ENCODE measurements at regions not wholly inside any gene's neighbourhood (a gene's known extent, or its start where the extent isn't known, plus 50 kb on each side); places are given as distances from the start of the nearest gene placed in this dataset.

DNA sequence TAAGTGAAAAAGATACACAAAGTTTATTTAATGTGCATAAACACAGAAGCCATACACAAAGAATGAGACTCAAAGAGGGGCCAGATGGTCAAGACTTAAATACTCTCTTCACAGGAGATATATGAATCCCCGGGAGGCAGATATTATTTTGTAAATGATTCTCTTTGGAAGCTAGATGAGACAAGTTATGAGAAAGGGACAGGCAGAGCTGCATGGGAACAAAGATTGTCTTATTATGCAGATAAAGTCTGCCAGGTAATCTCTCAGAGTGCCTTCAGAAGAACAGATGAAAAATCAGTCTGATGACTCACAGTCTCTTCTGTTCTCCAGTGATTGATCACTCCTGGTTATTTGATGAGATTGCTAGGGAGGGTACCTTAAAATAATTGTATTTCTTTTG lies 89.0 kb downstream of the NAF1 start:
- 100% methylated on average over 1 of the region's 1 CpG; no CpG with 5 or more reads in 1 of the 2 experiments for WGBS, 2 experiments (ENCODE audit: insufficient coverage in 2 of 2)
- H3K36me3 ChIP-seq (ENCODE audit: control insufficient read depth, insufficient read depth, low read length): no peaks in the 10 kb centered on the region
- H3K4me3 ChIP-seq (ENCODE audit: extremely low read depth, insufficient read depth, low read length, poor library complexity, severe bottlenecking): no peak overlapping the region
- H3K9me3 ChIP-seq (ENCODE audit: control insufficient read depth, low read length): no peaks in the 10 kb centered on the region
- H3K4me1 ChIP-seq (ENCODE audit: control insufficient read depth, insufficient read depth, low read length, poor library complexity, severe bottlenecking): no peaks in the 10 kb centered on the region
- H3K27ac ChIP-seq (ENCODE audit: low read depth, low read length, severe bottlenecking): no peak overlapping the region

DNA sequence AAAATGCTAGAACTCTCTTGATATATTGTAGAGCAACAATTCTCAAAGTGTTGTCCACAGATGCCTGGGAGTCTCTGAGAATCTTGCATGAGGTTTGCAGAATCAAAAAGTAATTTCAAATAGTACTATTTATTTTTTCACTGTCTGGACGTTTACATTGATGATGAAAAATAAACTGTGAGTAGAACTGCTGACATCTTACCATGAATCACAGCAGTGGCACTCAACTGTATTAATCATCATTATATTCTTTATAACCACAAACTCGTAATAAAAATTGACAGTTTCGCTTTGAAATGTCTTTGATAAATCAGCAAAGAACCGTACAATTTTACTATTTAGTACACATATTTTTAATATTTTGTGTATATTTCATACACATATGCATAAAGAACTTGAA lies 94.5 kb downstream of the NAF1 start:
- Histone ChIP-seq H3K36me3 (ENCODE audit: control insufficient read depth, insufficient read depth, low read length) (no peaks in the 10 kb centered on the region), H3K9me3 (ENCODE audit: control insufficient read depth, low read length) (no peaks in the 10 kb centered on the region), H3K4me3 (ENCODE audit: extremely low read depth, insufficient read depth, low read length, poor library complexity, severe bottlenecking) (no peak overlapping the region), H3K27ac (ENCODE audit: low read depth, low read length, severe bottlenecking) (no peak overlapping the region), H3K4me1 (ENCODE audit: control insufficient read depth, insufficient read depth, low read length, poor library complexity, severe bottlenecking) (no peaks in the 10 kb centered on the region)
- WGBS, 2 experiments (ENCODE audit: insufficient coverage in 2 of 2): 93% methylated on average over 2 of the region's 4 CpGs; no CpG with 5 or more reads in 1 of the 2 experiments

DNA sequence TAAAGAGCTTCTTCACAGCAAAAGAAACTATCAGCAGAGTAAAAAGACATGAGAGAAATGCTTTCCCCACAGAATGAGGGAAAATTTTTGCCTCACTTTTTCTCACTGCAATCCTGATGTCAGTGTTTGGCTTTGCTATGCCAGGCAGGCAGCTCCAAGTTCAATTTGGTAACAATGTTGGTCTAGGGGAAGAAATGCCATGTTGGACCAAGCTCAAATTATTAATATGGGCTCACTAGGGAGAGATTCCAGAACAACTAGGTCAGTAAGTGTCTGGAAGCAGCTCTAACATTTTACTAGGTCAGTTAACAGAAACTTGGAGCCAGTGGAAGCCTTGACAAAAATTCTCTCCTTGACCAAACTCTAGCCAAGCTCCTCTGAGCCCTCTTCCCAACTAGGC lies 95.4 kb downstream of the NAF1 start:
- Histone ChIP-seq H3K9me3 (ENCODE audit: control insufficient read depth, low read length) (no peaks in the 10 kb centered on the region), H3K36me3 (ENCODE audit: control insufficient read depth, insufficient read depth, low read length) (no peaks in the 10 kb centered on the region), H3K4me3 (ENCODE audit: extremely low read depth, insufficient read depth, low read length, poor library complexity, severe bottlenecking) (no peak overlapping the region), H3K27ac (ENCODE audit: low read depth, low read length, severe bottlenecking) (no peak overlapping the region), H3K4me1 (ENCODE audit: control insufficient read depth, insufficient read depth, low read length, poor library complexity, severe bottlenecking) (no peaks in the 10 kb centered on the region)

DNA sequence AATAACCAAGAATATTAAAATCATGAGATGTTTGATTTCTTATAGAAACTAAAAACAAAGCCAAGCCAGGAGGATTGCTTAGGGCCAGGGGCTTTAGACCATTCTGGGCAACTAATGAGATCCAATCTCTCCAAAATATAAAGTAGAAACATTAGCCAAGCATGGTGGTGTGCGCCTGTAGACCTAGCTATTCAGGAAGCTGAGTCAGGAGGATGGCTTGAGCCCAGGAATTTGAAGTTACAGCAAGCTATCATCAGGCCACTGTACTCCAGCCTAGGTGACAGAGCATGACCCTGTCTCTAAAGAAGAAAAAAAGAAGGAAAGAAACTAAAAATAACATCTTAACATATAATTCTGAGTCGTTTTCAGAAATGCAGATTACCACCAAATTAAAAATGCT lies 96.7 kb downstream of the NAF1 start:
- H3K4me1 ChIP-seq (ENCODE audit: control insufficient read depth, insufficient read depth, low read length, poor library complexity, severe bottlenecking): no peaks in the 10 kb centered on the region

DNA sequence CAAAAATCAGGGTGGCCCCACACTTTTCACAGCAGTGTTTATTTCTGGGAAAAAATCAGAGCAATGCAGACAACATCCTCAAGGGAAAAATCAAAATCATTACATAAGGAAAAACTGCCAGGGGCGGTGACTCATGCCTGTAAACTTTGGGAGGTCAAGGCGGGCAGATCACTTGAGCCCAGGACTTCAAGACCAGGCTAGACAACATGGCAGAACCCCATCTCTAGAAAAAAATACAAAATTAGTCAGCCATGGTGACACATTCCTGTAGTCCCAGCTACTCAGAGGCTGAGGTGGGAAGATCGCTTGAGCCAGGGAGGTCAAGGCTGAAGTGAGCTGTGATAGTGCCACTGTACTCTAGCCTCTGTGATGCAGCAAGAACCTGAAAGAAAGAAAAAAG lies 102.8 kb downstream of the NAF1 start:
- H3K36me3 ChIP-seq (ENCODE audit: control insufficient read depth, insufficient read depth, low read length): no peaks in the 10 kb centered on the region
- 100% methylated on average over 1 to 3 of the region's 3 CpGs for WGBS, 2 experiments (ENCODE audit: insufficient coverage in 2 of 2)
- H3K9me3 ChIP-seq (ENCODE audit: control insufficient read depth, low read length): no peaks in the 10 kb centered on the region
- H3K4me1 ChIP-seq (ENCODE audit: control insufficient read depth, insufficient read depth, low read length, poor library complexity, severe bottlenecking): no peaks in the 10 kb centered on the region
- H3K27ac ChIP-seq (ENCODE audit: low read depth, low read length, severe bottlenecking): no peak overlapping the region
- H3K4me3 ChIP-seq (ENCODE audit: extremely low read depth, insufficient read depth, low read length, poor library complexity, severe bottlenecking): no peak overlapping the region

More for the DNA sequence above, 96.7 kb downstream of the NAF1 start:
- no peak overlapping the region for H3K27ac ChIP-seq (ENCODE audit: low read depth, low read length, severe bottlenecking)
- 86% methylated on average over 1 of the region's 2 CpGs; no CpG with 5 or more reads in 1 of the 2 experiments for WGBS, 2 experiments (ENCODE audit: insufficient coverage in 2 of 2)
- H3K4me3 ChIP-seq (ENCODE audit: extremely low read depth, insufficient read depth, low read length, poor library complexity, severe bottlenecking): no peak overlapping the region
- H3K36me3 ChIP-seq (ENCODE audit: control insufficient read depth, insufficient read depth, low read length): no peaks in the 10 kb centered on the region
- H3K9me3 ChIP-seq (ENCODE audit: control insufficient read depth, low read length): no peaks in the 10 kb centered on the region

DNA sequence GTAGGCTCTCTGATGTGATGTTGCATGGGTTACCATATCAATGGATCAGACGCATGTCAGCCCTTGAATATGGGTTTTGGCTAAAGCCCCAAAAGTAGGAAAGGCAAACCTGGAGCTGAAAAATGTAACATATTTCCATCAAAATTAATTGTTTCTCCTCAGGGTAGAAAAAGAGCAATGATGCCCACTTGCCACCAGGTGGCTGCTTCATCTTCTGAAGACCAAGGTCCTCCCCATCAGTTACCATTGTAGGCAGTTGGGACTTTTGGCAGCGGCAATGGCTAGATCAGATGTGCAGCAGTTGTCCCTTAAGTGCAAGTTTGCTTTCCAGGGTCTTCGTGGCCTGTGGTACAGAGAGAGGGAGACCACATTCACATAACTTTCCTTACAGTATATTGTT lies 118.2 kb downstream of the NAF1 start:
- H3K4me3 ChIP-seq (ENCODE audit: extremely low read depth, insufficient read depth, low read length, poor library complexity, severe bottlenecking): no peak overlapping the region
- no peaks in the 10 kb centered on the region for H3K36me3 ChIP-seq (ENCODE audit: control insufficient read depth, insufficient read depth, low read length)
- WGBS, 2 experiments (ENCODE audit: insufficient coverage in 2 of 2): 100% methylated on average over 1 of the region's 3 CpGs; no CpG with 5 or more reads in 1 of the 2 experiments
- H3K27ac ChIP-seq (ENCODE audit: low read depth, low read length, severe bottlenecking): no peak overlapping the region
- H3K4me1 ChIP-seq (ENCODE audit: control insufficient read depth, insufficient read depth, low read length, poor library complexity, severe bottlenecking): no peaks in the 10 kb centered on the region
- H3K9me3 ChIP-seq (ENCODE audit: control insufficient read depth, low read length): no peaks in the 10 kb centered on the region

DNA sequence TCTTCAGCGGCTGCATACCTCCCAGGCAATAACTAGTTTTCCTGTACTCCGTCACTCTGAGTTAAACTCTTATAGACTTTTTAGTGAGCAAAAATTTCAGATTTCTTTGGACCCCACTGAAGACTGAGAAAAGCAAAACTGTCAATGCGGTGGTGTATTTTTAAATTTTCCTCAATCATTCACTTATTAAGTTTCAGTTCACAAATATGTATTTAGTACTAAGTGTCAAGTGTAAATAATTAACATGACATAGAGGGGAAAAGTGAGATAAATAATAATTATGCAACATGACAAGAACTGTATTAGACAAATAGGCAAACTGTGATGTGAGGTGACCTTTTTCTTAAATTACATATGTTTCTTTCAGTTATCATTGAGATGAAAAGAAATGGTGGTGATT lies 124.4 kb downstream of the NAF1 start:
- no peak overlapping the region for H3K27ac ChIP-seq (ENCODE audit: low read depth, low read length, severe bottlenecking)
- H3K9me3 ChIP-seq (ENCODE audit: control insufficient read depth, low read length): no peaks in the 10 kb centered on the region
- H3K36me3 ChIP-seq (ENCODE audit: control insufficient read depth, insufficient read depth, low read length): no peaks in the 10 kb centered on the region
- no peaks in the 10 kb centered on the region for H3K4me1 ChIP-seq (ENCODE audit: control insufficient read depth, insufficient read depth, low read length, poor library complexity, severe bottlenecking)
- H3K4me3 ChIP-seq (ENCODE audit: extremely low read depth, insufficient read depth, low read length, poor library complexity, severe bottlenecking): no peak overlapping the region
- 95% methylated on average over 2 of the region's 3 CpGs; no CpG with 5 or more reads in 1 of the 2 experiments for WGBS, 2 experiments (ENCODE audit: insufficient coverage in 2 of 2)

DNA sequence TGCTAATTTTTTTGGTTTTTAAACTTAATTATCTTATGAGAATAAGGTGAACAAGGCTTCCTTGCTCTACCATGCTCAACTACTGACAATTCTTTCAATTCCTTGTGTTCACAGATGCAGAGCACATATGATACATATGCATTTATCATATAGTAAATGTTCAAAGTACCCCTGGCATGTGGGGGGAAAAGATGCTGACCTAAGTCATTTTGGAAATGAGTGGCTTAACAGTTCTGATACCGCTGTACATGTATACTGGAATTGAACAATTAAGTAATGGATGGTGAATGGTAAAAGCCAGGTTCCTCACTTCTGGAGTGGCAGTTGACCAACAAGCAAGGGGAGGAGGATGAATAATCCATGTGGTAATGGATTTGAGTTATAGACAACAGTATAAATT lies 149.6 kb downstream of the NAF1 start:
- Histone ChIP-seq H3K36me3 (ENCODE audit: control insufficient read depth, insufficient read depth, low read length) (no peaks in the 10 kb centered on the region), H3K4me3 (ENCODE audit: extremely low read depth, insufficient read depth, low read length, poor library complexity, severe bottlenecking) (no peak overlapping the region), H3K4me1 (ENCODE audit: control insufficient read depth, insufficient read depth, low read length, poor library complexity, severe bottlenecking) (no peaks in the 10 kb centered on the region), H3K9me3 (ENCODE audit: control insufficient read depth, low read length) (no peaks in the 10 kb centered on the region), H3K27ac (ENCODE audit: low read depth, low read length, severe bottlenecking) (no peak overlapping the region)
- WGBS, 2 experiments (ENCODE audit: insufficient coverage in 2 of 2): 100% methylated on average over 1 of the region's 1 CpG

DNA sequence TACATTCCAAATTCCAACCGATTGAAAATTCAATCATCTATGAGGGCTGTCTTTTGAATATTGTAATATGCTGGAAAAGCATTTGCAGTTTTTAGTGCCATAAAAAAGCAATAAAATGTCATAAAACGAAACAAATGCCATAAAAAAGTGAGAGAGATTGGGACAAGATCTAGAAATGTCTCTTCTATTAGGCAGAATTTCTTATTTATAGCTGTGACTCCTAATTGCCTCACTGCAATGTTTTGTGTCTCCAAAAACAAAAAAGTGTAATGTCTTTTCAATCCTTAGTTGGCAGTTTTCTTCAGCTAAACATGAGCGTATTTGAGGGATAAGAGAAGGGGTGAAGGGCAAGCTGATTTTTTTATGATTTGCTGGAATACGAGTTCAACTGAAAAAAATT lies 153.9 kb downstream of the NAF1 start:
- Histone ChIP-seq H3K36me3 (ENCODE audit: control insufficient read depth, insufficient read depth, low read length) (no peaks in the 10 kb centered on the region), H3K4me3 (ENCODE audit: extremely low read depth, insufficient read depth, low read length, poor library complexity, severe bottlenecking) (no peak overlapping the region), H3K4me1 (ENCODE audit: control insufficient read depth, insufficient read depth, low read length, poor library complexity, severe bottlenecking) (no peaks in the 10 kb centered on the region), H3K9me3 (ENCODE audit: control insufficient read depth, low read length) (no peaks in the 10 kb centered on the region), H3K27ac (ENCODE audit: low read depth, low read length, severe bottlenecking) (no peak overlapping the region)
- 100% methylated on average over 1 of the region's 4 CpGs; no CpG with 5 or more reads in 1 of the 2 experiments for WGBS, 2 experiments (ENCODE audit: insufficient coverage in 2 of 2)

DNA sequence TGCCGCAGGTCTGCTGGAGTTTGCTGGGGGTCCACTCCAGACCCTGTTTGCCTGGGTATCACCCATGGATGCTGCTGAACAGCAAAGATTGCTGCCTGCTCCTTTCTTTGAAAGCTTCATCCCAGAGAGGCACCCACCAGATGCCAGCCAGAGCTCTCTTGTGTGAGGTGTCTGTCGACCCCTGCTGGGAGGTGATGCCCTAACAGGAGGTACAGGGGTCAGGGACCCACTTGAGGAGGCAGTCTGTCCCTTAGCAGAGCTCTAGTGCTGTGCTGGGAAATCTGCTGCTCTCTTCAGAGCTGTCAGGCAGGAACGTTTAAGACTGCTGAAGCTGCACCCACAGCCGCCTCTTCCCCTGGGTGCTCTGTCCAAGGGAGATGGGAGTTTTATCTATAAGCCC lies 162.7 kb downstream of the NAF1 start:
- 69 to 85% methylated on average over 3 to 4 of the region's 4 CpGs for WGBS, 2 experiments (ENCODE audit: insufficient coverage in 2 of 2)
- H3K9me3 ChIP-seq (ENCODE audit: control insufficient read depth, low read length): no peaks in the 10 kb centered on the region
- no peak overlapping the region for H3K4me3 ChIP-seq (ENCODE audit: extremely low read depth, insufficient read depth, low read length, poor library complexity, severe bottlenecking)
- H3K27ac ChIP-seq (ENCODE audit: low read depth, low read length, severe bottlenecking): peak overlapping the region; percentile 41
- H3K36me3 ChIP-seq (ENCODE audit: control insufficient read depth, insufficient read depth, low read length): no peaks in the 10 kb centered on the region
- H3K4me1 ChIP-seq (ENCODE audit: control insufficient read depth, insufficient read depth, low read length, poor library complexity, severe bottlenecking): no peaks in the 10 kb centered on the region

DNA sequence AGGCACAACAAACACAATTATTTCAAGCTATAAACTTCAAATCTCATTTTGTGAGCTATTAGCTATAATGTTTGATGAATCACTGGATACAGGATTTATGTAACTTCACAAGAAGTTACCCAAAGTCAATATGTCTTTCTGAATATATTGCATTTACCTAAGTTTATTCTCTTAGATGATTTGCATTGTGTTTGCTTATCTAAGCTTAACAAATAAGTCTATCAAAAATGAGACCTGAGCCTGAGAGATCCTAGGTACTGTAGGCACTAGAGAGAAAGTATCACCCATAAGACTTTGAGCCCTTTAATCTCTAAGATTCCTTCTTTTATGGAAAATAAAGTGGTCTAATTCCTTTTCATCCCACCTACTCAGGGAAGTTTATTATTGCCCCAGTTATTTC lies 178.2 kb downstream of the NAF1 start:
- H3K9me3 ChIP-seq (ENCODE audit: control insufficient read depth, low read length): no peaks in the 10 kb centered on the region

DNA sequence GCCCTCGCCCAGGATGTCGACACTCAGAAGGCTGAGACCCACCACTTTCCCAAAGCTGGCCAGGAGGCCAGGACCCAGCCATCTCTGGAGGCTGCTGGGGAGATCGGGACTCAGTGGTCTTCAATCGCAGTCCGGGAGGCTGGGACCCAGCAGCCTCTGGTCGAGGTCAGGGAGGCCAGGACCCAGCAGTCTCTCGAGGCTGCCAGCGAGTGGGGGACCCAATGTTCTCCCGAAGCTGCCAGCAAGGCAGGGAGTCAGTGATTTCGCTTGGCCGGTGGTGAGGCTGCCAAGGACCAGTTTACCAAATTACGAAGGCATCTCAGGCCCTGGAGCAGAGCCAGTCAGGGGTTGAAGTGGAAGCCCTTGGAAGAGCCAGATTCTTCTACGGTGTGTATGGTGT lies 181.6 kb downstream of the NAF1 start:
- Histone ChIP-seq H3K36me3 (ENCODE audit: control insufficient read depth, insufficient read depth, low read length) (no peaks in the 10 kb centered on the region), H3K4me3 (ENCODE audit: extremely low read depth, insufficient read depth, low read length, poor library complexity, severe bottlenecking) (no peak overlapping the region), H3K9me3 (ENCODE audit: control insufficient read depth, low read length) (no peaks in the 10 kb centered on the region), H3K27ac (ENCODE audit: low read depth, low read length, severe bottlenecking) (no peak overlapping the region), H3K4me1 (ENCODE audit: control insufficient read depth, insufficient read depth, low read length, poor library complexity, severe bottlenecking) (no peaks in the 10 kb centered on the region)
- 82 to 89% methylated on average over 8 to 11 of the region's 13 CpGs for WGBS, 2 experiments (ENCODE audit: insufficient coverage in 2 of 2)

More for the DNA sequence above, 178.2 kb downstream of the NAF1 start:
- Histone ChIP-seq H3K36me3 (ENCODE audit: control insufficient read depth, insufficient read depth, low read length) (no peaks in the 10 kb centered on the region), H3K4me1 (ENCODE audit: control insufficient read depth, insufficient read depth, low read length, poor library complexity, severe bottlenecking) (no peaks in the 10 kb centered on the region), H3K27ac (ENCODE audit: low read depth, low read length, severe bottlenecking) (no peak overlapping the region), H3K4me3 (ENCODE audit: extremely low read depth, insufficient read depth, low read length, poor library complexity, severe bottlenecking) (no peak overlapping the region)

All from mesodermal cell (in vitro differentiated cells).